Spleen (tissue), 11 donors: ENCODE measurements at regions not wholly inside any gene's neighbourhood (a gene's known extent, or its start where the extent isn't known, plus 50 kb on each side); places are given as distances from the start of the nearest gene placed in this dataset.

Source experiments
- DNase-seq: peaks from one replicate; pipeline ENCODE4 v3.0.0-alpha.2; 2020
- H3K27ac ChIP-seq, 8 donors: fragments of 200-600 bp; sonication (generic) in 7 of 8; 1 replicate in 4 of 8; 2 replicates in 4 of 8; pipeline versions ENCODE4 v1.5.0 to v1.8.0; 2016 to 2021; ENCODE audit warnings: inconsistent platforms in 4 of 8, mild to moderate bottlenecking in 4 of 8, moderate library complexity in 1 of 8
- H3K27me3 ChIP-seq, 7 donors: fragments of 200-600 bp; sonication (generic) in 6 of 7; replicated peaks in 1 of 7; 1 replicate in 4 of 7; 2 replicates in 3 of 7; pipeline versions ENCODE4 v1.5.0 to v1.8.0; 2016 to 2021; ENCODE audit warnings: inconsistent platforms in 3 of 7, mild to moderate bottlenecking in 1 of 7
- H3K36me3 ChIP-seq, 6 donors: fragments of 200-600 bp; sonication (generic) in 5 of 6; 1 replicate in 4 of 6; 2 replicates in 2 of 6; pipeline versions ENCODE4 v1.5.0 to v1.8.0; 2016 to 2021; ENCODE audit warnings: inconsistent platforms in 2 of 6
- H3K4me1 ChIP-seq, 6 donors: fragments of 200-600 bp; sonication (generic) in 5 of 6; 1 replicate in 3 of 6; 2 replicates in 3 of 6; pipeline versions ENCODE4 v1.5.0 to v1.8.0; 2016 to 2021; ENCODE audit warnings: inconsistent platforms in 3 of 6
- H3K4me3 ChIP-seq, 8 donors: fragments of 200-600 bp; sonication (generic) in 7 of 8; 1 replicate in 4 of 8; 2 replicates in 4 of 8; pipeline versions ENCODE4 v1.5.0 to v1.8.0; 2016 to 2021; ENCODE audit warnings: inconsistent platforms in 4 of 8, mild to moderate bottlenecking in 4 of 8, moderate library complexity in 2 of 8
- H3K9me3 ChIP-seq, 8 donors: fragments of 200-600 bp; sonication (generic) in 7 of 8; 1 replicate in 4 of 8; 2 replicates in 4 of 8; pipeline versions ENCODE4 v1.5.0 to v1.8.0; 2016 to 2021; ENCODE audit warnings: inconsistent platforms in 4 of 8
- POLR2A ChIP-seq, 3 donors: fragments of 450-650 bp; IDR thresholded peaks; one replicate each; pipeline ENCODE4 v1.5.1; 2017; ENCODE audit warnings: antibody characterized with exemption in 3 of 3, mild to moderate bottlenecking in 1 of 3
- POLR2AphosphoS5 ChIP-seq, 3 donors: sonication (generic); formaldehyde crosslinking; IDR thresholded peaks; one replicate each; pipeline ENCODE4 v1.5.1; 2017; ENCODE audit warnings: antibody characterized with exemption in 3 of 3
- WGBS, 5 donors: extraction: QIAGEN DNeasy Blood & Tissue Kit in 3 of 5; methylation state at CpG; one replicate each; pipeline versions ENCODE4 v1.1.5 to v1.1.7; 2013 to 2018; 5-methylcytosine and 5-hydroxymethylcytosine counted together
- intact Hi-C: fragments of 100-400 bp; cut with DNase I; formaldehyde crosslinking; loops from one replicate; pipeline ENCODE4 v1.15.0; 2023; ENCODE audit warnings: low total_unique reads
- TF ChIP-seq, protein P1 (sequence below), 11 experiments: fragments of 200-600 bp in 7 of 11; fragments of 450-650 bp in 4 of 11; sonication (generic) in 4 of 11; IDR thresholded peaks in 8 of 11; conservative IDR thresholded peaks in 3 of 11; 1 replicate in 7 of 11; 2 replicates in 4 of 11; pipeline versions ENCODE4 v1.4.0 to v1.8.0; 2016 to 2021; ENCODE audit warnings: antibody characterized with exemption in 11 of 11, inconsistent platforms in 4 of 11, mild to moderate bottlenecking in 1 of 11
- donor health status: healthy with polysubstance abuse.
- donor health status: DM: no; HTN: no; CAD: no; lungs with moderate emphysema.
- donor health status: DM: no; HTN: no; CAD: no.
- donor health status: Bipolar disorder and iron deficiency.
- donor health status: healthy.
- donor health status: DM: no; HTN: no; CAD: no.
- donor health status: DM: yes; HTN: yes; CAD: no.

DNA sequence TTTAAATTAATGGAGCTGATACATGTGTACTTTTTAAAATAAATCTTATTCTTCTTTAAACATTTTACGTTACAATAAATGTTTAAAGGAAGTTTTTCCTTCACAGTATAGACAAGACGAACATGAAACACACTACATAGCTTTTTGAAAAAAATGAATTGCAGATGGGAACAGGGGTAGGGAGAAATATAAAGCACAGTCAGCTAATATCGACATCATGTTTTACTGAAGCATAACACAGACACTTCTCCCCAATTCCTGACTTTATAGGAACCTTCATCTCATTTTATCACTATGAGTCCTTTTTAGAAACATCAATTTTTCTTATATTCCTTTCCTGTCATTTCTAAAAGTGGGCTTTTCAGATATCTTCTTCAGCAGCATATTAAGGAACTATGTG is 153.5 kb downstream of the MACC1 start:
- TF ChIP-seq POLR2A (IDR thresholded peaks at IDR 0.05) (no peak), POLR2AphosphoS5 (IDR thresholded peaks at IDR 0.05) (no peak)
- TF ChIP-seq, protein P1, sequence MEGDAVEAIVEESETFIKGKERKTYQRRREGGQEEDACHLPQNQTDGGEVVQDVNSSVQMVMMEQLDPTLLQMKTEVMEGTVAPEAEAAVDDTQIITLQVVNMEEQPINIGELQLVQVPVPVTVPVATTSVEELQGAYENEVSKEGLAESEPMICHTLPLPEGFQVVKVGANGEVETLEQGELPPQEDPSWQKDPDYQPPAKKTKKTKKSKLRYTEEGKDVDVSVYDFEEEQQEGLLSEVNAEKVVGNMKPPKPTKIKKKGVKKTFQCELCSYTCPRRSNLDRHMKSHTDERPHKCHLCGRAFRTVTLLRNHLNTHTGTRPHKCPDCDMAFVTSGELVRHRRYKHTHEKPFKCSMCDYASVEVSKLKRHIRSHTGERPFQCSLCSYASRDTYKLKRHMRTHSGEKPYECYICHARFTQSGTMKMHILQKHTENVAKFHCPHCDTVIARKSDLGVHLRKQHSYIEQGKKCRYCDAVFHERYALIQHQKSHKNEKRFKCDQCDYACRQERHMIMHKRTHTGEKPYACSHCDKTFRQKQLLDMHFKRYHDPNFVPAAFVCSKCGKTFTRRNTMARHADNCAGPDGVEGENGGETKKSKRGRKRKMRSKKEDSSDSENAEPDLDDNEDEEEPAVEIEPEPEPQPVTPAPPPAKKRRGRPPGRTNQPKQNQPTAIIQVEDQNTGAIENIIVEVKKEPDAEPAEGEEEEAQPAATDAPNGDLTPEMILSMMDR (IDR thresholded peaks at IDR 0.05 in 8 of 11, conservative IDR thresholded peaks at IDR 0.05 in 3 of 11) = no peak
- whole genome bisulfite sequencing, 5 donors = 53 to 86% (median 57%) methylated on average over 3 of the region's 3 CpGs
- no peak overlapping the region for H3K27ac ChIP-seq
- intact Hi-C loops = no loop called here
- no peak overlapping the region for H3K4me3 ChIP-seq
- H3K36me3 ChIP-seq = no peaks in the 10 kb centered on the region
- peaks cover 0 to 6% (median 0%) of the 10 kb centered on the region in 6 donors for H3K4me1 ChIP-seq
- H3K9me3 ChIP-seq = peaks cover 0 to 20% (median 11%) of the 10 kb centered on the region in 8 donors
- no peaks in the 10 kb centered on the region for H3K27me3 ChIP-seq
- no peak for DNase-seq

DNA sequence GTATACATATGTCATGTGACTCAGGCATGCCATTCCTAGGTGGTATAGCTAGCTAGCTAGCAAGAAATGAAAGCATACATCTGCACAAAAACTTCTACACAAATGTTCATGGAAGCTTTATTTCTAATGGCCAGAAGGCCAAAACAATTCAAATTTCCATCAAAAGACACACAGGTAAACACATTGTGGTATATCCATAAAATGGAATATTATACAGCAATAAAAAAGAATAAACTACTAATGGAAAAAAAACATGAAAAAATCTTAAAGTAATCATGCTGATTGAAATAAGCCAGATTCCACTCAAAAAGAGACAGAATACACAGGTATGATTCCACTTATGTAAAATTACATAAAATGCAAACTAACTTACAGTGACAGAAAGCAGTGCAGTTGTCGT is 154.3 kb downstream of the MACC1 start:
- Histone ChIP-seq H3K27me3 (no peaks in the 10 kb centered on the region), H3K9me3 (peaks cover 0 to 17% (median 9%) of the 10 kb centered on the region in 8 donors), H3K27ac (no peak overlapping the region), H3K4me1 (peaks cover 0 to 6% (median 0%) of the 10 kb centered on the region in 6 donors), H3K36me3 (no peaks in the 10 kb centered on the region), H3K4me3 (no peak overlapping the region)
- 85 to 94% (median 88%) methylated on average over 1 of the region's 1 CpG for WGBS, 5 donors
- intact Hi-C loops = no loop called here
- TF ChIP-seq POLR2AphosphoS5 (IDR thresholded peaks at IDR 0.05) = no peak
- TF ChIP-seq, protein P1 (IDR thresholded peaks at IDR 0.05 in 8 of 11, conservative IDR thresholded peaks at IDR 0.05 in 3 of 11) = no peak
- TF ChIP-seq POLR2A (IDR thresholded peaks at IDR 0.05) = no peak
- DNase-seq = no peak

DNA sequence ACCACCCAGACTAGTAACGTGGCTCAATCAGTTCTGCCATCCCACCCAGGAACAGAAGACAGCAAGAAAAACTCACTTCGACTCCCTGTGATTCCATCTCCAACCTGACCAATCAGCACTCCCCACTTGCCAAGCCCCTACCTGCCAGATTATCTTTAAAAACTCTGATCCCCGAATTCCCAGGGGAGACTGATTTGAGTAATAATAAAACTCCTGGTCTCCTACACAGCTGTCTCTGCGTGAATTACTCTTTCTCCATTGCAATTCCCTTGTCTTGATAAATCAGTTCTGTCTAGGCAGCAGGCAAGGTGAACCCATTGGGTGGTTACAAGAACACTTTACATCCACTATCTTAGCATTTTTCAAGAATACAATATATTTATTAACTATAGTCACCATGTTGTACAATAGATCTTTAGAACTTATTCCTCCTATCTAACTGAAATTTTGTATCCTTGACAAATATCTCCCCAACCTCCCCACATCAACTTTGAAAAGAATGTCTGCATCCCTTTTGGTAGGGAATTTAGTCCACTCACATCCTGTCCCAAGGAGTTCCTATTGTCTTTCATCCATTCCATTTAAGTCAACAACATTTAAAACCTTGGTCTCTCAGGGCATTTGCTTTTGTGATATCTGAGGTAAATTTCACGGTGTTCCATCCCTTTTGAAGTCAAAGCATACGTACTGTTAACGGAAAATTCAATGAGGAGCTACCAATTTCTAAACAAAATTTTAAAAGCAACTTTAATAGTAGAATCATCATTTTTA is 163.7 kb downstream of the MACC1 start:
- no peaks in the 10 kb centered on the region for H3K36me3 ChIP-seq
- H3K27ac ChIP-seq = no peak overlapping the region
- no peak overlapping the region for H3K4me3 ChIP-seq
- intact Hi-C loops = no loop called here
- peaks cover 0 to 3% (median 0%) of the 10 kb centered on the region in 8 donors for H3K9me3 ChIP-seq
- TF ChIP-seq POLR2AphosphoS5 (IDR thresholded peaks at IDR 0.05) = no peak
- TF ChIP-seq POLR2A (IDR thresholded peaks at IDR 0.05) = no peak
- TF ChIP-seq, protein P1 (IDR thresholded peaks at IDR 0.05 in 8 of 11, conservative IDR thresholded peaks at IDR 0.05 in 3 of 11) = no peak
- WGBS, 5 donors = 60 to 78% (median 72%) methylated on average over 7 of the region's 7 CpGs
- no peaks in the 10 kb centered on the region for H3K4me1 ChIP-seq
- H3K27me3 ChIP-seq = no peaks in the 10 kb centered on the region
- no peak for DNase-seq

DNA sequence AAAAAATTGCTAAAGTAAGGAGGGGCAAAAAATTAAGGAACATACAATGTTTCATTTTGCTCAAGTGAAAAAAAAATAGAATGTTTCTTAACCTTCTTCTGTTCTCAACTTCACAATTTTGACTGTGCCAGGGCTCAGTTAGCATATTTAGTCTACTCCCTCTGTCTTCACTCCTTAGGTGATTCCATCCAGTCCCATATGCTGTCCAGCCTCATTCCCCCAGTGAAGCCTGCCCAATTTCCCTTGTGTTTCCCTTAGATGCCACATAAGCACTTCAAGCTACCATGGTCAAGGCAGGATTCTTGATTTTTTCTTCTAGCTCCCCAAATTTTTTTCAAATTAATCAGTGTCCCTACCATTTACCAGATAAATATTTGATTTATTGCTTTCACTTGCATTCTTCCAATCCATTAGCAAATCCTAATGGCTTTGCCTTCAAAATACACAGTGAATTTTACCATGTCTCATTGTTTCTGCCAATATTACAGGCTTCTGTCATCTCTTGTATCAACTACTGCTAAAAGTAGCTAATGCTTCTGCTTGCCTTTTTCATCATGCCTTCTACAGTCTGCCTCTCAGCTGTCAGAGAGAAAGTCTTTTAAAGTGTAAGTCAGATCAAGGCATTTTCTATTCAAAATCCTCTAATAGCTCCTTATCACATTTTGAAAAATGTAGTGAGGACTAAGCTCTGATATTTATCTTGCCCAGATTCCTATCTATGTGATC is 166.8 kb downstream of the MACC1 start:
- H3K36me3 ChIP-seq = no peaks in the 10 kb centered on the region
- no peaks in the 10 kb centered on the region for H3K9me3 ChIP-seq
- TF ChIP-seq, protein P1 (IDR thresholded peaks at IDR 0.05 in 8 of 11, conservative IDR thresholded peaks at IDR 0.05 in 3 of 11) = no peak
- TF ChIP-seq POLR2A (IDR thresholded peaks at IDR 0.05) (no peak), POLR2AphosphoS5 (IDR thresholded peaks at IDR 0.05) (no peak)
- H3K4me3 ChIP-seq = no peak overlapping the region
- H3K4me1 ChIP-seq = no peaks in the 10 kb centered on the region
- H3K27ac ChIP-seq = no peak overlapping the region
- no peaks in the 10 kb centered on the region for H3K27me3 ChIP-seq
- no peak for DNase-seq
- intact Hi-C loops = no loop called here
